Umbilical cord (tissue), 1 donor: ENCODE measurements at regions not wholly inside any gene's neighbourhood (a gene's known extent, or its start where the extent isn't known, plus 50 kb on each side); places are given as distances from the start of the nearest gene placed in this dataset.
"Not testable (repeated sequence)": the region's sequence is repeated elsewhere in the genome, so short reads cannot be mapped to it uniquely, and the experiment has no call there.

Source experiments
- DNase-seq: peaks from one replicate; pipeline ENCODE4 v3.0.0-alpha.2; 2015; ENCODE audit warnings: low spot score

- not testable (repeated sequence) for DNase-seq
These were observed 69.1 kb upstream of the DGKB start for GRCh38 chr7:14971678-14972077.

- DNase-seq, result not testable (repeated sequence)
These were observed 64.8 kb upstream of the DGKB start for GRCh38 chr7:14967376-14967775.

- DNase-seq, result no peak
These were observed 60.2 kb upstream of the DGKB start for GRCh38 chr7:14962778-14963177.

GRCh38 chr7:14960721-14961120 lies 58.2 kb upstream of the DGKB start:
- DNase-seq, result peak; percentile 66

- DNase-seq, result no peak
These were observed 56.8 kb upstream of the DGKB start for GRCh38 chr7:14959339-14959738.

- DNase-seq, result no peak
These were observed 51.5 kb upstream of the DGKB start for GRCh38 chr7:14954035-14954434.
